ENCODE measurements at regions not wholly inside any gene's neighbourhood (a gene's known extent, or its start where the extent isn't known, plus 50 kb on each side); places are given as distances from the start of the nearest gene placed in this dataset.
"Not testable (repeated sequence)": the region's sequence is repeated elsewhere in the genome, so short reads cannot be mapped to it uniquely, and the experiment has no call there.

- intact Hi-C loops (cut with DNase I); DNase-seq: not testable (repeated sequence)
These were observed 150.8 kb downstream of the FAM170A start for GRCh38 chr5:119780145-119780544.

- intact Hi-C loops (cut with DNase I): no loop called here
- DNase-seq: no peak
These were observed 155.7 kb downstream of the FAM170A start for GRCh38 chr5:119785057-119785456.

GRCh38 chr5:119789406-119790117, 160.2 kb downstream of the FAM170A start:
- no peak for DNase-seq
- intact Hi-C loops (cut with DNase I): no loop called here

- intact Hi-C loops (cut with DNase I): no loop called here
- no peak for DNase-seq
These were observed 162.9 kb downstream of the FAM170A start for GRCh38 chr5:119792161-119792799.

GRCh38 chr5:119795768-119796167, 166.4 kb downstream of the FAM170A start:
- no peak for DNase-seq
- intact Hi-C loops (cut with DNase I): no loop called here

GRCh38 chr5:119801570-119801969, 172.2 kb downstream of the FAM170A start:
- intact Hi-C loops (cut with DNase I): no loop called here
- DNase-seq: no peak

DNA sequence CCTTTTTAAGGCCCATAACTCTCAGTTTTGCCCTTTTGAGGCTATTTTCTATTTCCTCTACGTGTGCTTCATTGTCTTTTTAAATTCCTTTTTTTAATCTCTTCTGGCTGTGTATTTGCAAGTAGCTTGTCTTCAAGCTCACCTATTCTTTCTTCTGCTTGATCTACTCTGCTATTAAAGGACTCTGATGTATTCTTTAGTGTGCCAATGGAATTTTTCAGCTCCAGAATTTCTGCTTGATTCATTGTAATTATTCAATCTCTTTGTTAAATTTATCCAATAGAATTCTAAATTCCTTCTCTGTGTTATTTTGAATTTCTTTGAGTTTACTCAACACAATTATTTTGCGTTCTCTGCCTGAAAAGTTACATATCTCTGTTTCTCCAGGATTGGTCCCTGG, 178.7 kb downstream of the FAM170A start:
- intact Hi-C loops (cut with DNase I): no loop called here
- no peak for DNase-seq

DNA sequence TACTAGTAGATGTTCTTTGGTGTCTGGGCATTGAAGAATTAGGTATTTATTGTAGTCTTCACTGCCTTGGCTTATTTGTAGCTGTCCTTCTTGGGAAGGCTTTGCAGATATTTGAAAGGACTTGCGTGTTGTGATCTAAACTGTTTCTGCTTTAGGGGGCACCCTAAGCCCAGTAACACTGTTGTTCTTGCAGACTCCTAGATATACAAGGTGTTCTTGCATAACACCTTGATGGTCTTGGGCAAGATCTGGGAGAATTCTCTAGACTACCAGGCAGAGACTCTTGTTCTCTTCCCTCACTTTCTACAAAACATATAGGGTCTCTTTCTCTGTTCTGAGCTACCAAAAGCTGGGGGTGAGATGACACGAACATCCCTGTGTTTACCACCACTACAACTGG, 179.1 kb downstream of the FAM170A start:
- intact Hi-C loops (cut with DNase I): no loop called here
- DNase-seq: no peak

DNA sequence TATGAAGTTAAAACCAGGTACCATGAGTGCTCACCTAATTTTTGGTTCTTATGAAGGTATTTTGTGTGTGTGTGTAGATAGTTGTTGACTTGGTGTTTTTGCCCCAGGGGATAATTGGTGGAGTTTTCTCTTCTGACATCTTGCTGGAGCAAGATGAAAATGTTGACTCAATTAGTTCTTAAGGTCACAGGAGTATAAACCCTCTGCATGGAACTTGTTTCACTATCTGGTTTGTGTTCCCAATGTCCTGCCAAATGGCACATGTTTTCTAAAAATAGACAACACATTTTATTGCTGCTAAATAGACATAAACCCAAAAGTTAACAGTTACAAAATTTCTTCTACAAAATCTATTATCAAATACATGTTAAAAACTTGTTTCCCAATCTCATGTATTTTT, 180.9 kb downstream of the FAM170A start:
- no peak for DNase-seq
- intact Hi-C loops (cut with DNase I): no loop called here

GRCh38 chr5:119811458-119811857, 182.1 kb downstream of the FAM170A start:
- DNase-seq: no peak
- intact Hi-C loops (cut with DNase I): no loop called here

DNA sequence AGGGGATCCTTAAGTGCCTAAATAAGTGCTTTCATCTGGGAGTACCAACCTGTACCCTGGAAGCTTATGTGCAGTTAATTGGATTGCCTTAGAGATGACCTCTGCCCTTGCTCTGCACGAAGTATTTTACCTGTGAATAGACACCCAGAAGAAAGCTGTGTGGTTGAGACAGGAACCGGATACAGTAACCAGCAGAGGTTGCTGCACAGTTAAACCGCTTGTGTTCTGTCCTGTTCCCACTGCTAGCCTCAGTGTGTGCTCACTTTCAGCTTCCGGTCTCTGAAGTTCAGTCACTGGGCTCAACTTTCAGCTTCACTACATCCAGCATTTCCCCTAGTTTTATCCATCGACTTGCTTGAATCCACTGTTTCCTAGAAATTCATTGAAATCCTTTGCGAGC, 185.3 kb downstream of the FAM170A start:
- intact Hi-C loops (cut with DNase I): no loop called here

GRCh38 chr5:119816055-119816454, 186.7 kb downstream of the FAM170A start:
- intact Hi-C loops (cut with DNase I): no loop called here
- no peak for DNase-seq

More for the DNA sequence above, 185.3 kb downstream of the FAM170A start:
- DNase-seq: no peak

GRCh38 chr5:119820016-119820415, 190.7 kb downstream of the FAM170A start:
- intact Hi-C loops (cut with DNase I): no loop called here
- no peak for DNase-seq

- intact Hi-C loops (cut with DNase I): no loop called here
- DNase-seq: no peak
These were observed 191.2 kb downstream of the FAM170A start for GRCh38 chr5:119820608-119821007.

GRCh38 chr5:119828541-119828940, 199.2 kb downstream of the FAM170A start:
- intact Hi-C loops (cut with DNase I): no loop called here
- DNase-seq: peak in 2 of 42 donors; percentile 2 to 11

GRCh38 chr5:119829341-119829740, 200.0 kb downstream of the FAM170A start:
- intact Hi-C loops (cut with DNase I): no loop called here
- DNase-seq: no peak

DNA sequence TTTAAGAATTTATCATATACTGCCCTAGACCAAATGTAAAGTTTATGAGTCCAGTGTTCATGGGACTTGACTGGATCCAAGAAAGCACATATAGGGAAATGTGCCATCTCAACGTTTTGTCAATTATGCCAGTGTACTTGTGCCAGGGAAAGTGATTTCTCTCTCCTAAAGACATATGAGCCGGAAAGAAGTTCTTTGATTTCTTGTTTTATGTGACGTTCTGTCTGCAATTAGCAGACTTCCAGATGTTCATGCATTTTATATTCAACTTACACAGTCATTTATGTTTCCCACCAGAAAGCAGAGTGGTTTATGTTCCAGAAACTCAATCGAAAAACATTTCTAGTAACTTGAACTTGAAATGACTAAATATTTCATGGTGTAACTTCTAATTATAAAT, 203.8 kb downstream of the FAM170A start:
- intact Hi-C loops (cut with DNase I): no loop called here
- no peak for DNase-seq

DNA sequence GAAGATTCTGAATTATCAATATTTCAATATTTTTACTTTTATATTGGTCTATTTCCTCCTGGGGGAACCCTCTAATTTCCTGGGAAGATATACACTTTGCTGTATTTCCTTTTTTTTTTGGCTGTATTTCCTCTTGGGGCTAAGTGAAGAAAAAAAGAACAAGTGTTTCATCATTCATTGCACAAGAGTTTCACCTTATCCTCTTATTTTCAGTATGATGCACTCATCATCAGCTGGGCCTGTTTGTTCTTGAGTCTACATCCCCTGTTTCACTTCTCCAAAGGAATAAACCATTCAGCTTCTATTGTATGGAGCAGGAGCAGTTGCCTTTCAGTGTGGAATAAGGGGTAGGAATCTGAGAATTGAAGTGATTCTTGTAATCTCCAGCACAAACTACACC, 210.8 kb downstream of the FAM170A start:
- intact Hi-C loops (cut with DNase I): no loop called here
- DNase-seq: no peak

DNA sequence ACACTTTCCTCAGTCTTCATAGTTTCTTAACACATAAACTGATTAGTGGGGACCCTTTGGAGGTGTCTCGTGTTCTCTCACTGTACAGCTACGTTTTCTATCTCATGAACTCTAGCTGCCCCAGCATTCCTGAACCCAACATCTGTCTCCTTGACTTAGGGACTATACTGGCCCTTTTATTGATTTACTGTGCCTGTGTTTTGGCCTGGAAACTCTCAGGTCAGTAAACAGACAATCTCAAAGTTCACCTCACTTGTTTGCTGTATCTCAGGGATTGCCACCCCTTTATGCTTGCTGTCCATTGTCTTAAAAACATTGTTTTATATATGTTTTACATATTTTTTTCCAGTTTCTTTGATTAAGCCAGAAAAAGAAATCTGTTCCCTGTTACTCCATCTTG, 222.8 kb downstream of the FAM170A start:
- intact Hi-C loops (cut with DNase I): no loop called here
- no peak for DNase-seq

DNA sequence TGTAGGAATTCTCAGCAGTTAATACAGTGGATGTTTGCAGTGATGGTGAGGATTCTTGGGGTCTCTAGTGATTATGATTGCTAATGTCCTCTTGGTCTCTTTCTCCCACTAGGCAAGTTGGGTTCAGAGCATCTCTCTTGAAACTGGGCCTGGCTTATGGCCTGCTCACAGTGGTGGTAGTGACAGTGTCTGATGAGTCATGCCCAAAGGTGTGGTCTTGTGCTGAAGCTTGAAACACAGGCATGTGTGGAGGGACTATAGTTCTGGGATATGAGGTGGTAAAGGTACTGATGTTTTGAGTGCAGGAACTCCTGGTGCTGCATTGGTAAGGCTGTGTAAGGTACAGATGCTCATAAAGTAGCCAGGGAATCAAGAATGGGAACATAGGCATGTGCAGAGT, 231.1 kb downstream of the FAM170A start:
- no peak for DNase-seq
- intact Hi-C loops (cut with DNase I): no loop called here

DNA sequence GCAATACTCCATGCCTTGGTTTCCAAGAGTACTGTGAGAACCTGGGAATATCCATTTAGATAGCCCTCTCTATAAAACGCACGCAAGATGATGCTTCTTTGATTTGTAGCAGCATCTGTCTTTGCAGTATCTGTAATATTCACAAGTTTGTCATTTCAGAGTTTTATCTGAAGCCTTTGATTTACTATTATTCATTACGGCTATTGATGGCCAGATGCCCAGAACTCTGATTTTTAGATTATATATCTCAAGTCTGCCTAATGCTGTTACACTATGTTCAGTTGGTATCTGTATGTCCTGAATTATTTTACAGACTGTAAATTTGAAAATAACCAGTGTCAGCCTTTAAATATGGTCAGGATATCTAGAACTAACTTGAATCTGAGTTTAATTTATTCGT, 233.3 kb downstream of the FAM170A start:
- intact Hi-C loops (cut with DNase I): no loop called here
- no peak for DNase-seq
